ENCODE measurements at regions not wholly inside any gene's neighbourhood (a gene's known extent, or its start where the extent isn't known, plus 50 kb on each side); places are given as distances from the start of the nearest gene placed in this dataset.

- no peak for TF ChIP-seq CTCF (IDR thresholded peaks at IDR 0.05)
- no peak for TF ChIP-seq POLR2A (IDR thresholded peaks at IDR 0.05)
These were observed 66.7 kb upstream of the DPT start for GRCh38 chr1:168795681-168796080.
